ENCODE measurements at regions not wholly inside any gene's neighbourhood (a gene's known extent, or its start where the extent isn't known, plus 50 kb on each side); places are given as distances from the start of the nearest gene placed in this dataset.

DNA sequence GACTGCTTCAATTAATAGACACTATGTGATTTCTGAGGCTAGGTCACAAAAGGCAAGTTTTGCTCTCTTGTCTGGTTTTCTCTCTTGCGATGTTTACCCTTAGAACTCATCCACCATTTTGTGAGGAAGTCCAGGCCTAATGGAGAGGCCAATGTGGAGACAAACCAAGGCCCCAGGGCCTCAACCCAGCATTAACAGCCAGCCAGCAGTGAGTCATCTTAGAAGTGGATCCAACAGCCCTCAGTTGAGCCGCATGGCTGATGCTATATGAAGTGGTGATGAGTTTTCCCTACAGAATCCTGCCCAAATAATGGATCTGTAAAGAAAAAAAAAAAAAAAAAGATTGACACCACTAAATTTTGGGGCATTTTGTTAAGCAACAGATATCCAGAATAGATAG lies 95.1 kb downstream of the DNTTIP2 start:
- Histone ChIP-seq H3K9me3 (ENCODE audit: control insufficient read depth, insufficient read depth, low read length) (peaks cover 3% of the 10 kb centered on the region), H3K27me3 (ENCODE audit: control insufficient read depth, insufficient read depth, low read length) (no peaks in the 10 kb centered on the region), H3K36me3 (ENCODE audit: control insufficient read depth, insufficient read depth, low read length) (no peaks in the 10 kb centered on the region), H3K4me1 (ENCODE audit: control insufficient read depth, insufficient read depth, low read length) (no peaks in the 10 kb centered on the region), H3K27ac (ENCODE audit: low read length) (no peak overlapping the region), H3K4me3 (ENCODE audit: low read length) (no peak overlapping the region)
- no peak overlapping the region for H3K4me3 Mint-ChIP-seq
- WGBS (ENCODE audit: insufficient coverage), result 90% methylated on average over 2 of the region's 2 CpGs
- no peak for TF ChIP-seq CTCF (IDR thresholded peaks at IDR 0.05)
- no peaks in the 10 kb centered on the region for H3K27me3 Mint-ChIP-seq (ENCODE audit: low read depth in 2 of 2)
- no peak overlapping the region for H3K27ac Mint-ChIP-seq
- DNase-seq (no peak), ATAC-seq (no peak)
- H3K4me1 Mint-ChIP-seq, result peaks cover 0 to 5% of the 10 kb centered on the region in 2 donors
- intact Hi-C loops (cut with micrococcal nuclease), result no loop called here
- peaks cover 0 to 2% of the 10 kb centered on the region in 2 donors for H3K9me3 Mint-ChIP-seq
- peaks cover 3% of the 10 kb centered on the region for H3K36me3 Mint-ChIP-seq

- Histone ChIP-seq H3K4me1 (ENCODE audit: control insufficient read depth, insufficient read depth, low read length) (no peaks in the 10 kb centered on the region), H3K4me3 (ENCODE audit: low read length) (no peak overlapping the region), H3K27me3 (ENCODE audit: control insufficient read depth, insufficient read depth, low read length) (no peaks in the 10 kb centered on the region), H3K36me3 (ENCODE audit: control insufficient read depth, insufficient read depth, low read length) (no peaks in the 10 kb centered on the region), H3K9me3 (ENCODE audit: control insufficient read depth, insufficient read depth, low read length) (no peaks in the 10 kb centered on the region), H3K27ac (ENCODE audit: low read length) (no peak overlapping the region)
- intact Hi-C loops (cut with micrococcal nuclease), result no loop called here
- H3K27ac Mint-ChIP-seq, result no peak overlapping the region
- peaks cover 0 to 2% of the 10 kb centered on the region in 2 donors for H3K4me1 Mint-ChIP-seq
- no peak for TF ChIP-seq CTCF (IDR thresholded peaks at IDR 0.05)
- ATAC-seq (no peak), DNase-seq (no peak)
- H3K27me3 Mint-ChIP-seq (ENCODE audit: low read depth in 2 of 2), result no peaks in the 10 kb centered on the region
- no peak overlapping the region for H3K4me3 Mint-ChIP-seq
- H3K9me3 Mint-ChIP-seq, result no peaks in the 10 kb centered on the region
- no peaks in the 10 kb centered on the region for H3K36me3 Mint-ChIP-seq
- 97% methylated on average over 4 of the region's 4 CpGs for WGBS (ENCODE audit: insufficient coverage)
Measured at GRCh38 chr1:93779540-93780165, 98.0 kb upstream of the BCAR3 start.

DNA sequence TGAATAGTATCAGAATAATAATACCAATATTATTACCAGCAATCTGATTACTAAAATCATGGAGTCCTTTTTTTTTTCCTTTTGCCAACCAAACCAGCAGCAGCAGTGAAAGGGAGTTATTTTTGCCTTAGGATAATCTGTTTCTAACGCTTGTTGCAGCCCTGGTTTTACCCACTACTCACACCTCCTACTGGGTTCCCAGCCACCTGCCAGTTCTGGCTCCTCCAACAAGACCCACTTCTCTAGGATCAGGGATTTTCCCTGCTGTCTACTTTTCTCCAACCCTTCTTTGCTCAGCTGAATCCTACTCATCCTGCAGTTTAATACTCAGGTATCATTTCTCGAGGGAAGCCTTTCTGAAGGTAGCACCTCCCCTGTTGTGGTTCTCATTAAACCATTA lies 96.8 kb upstream of the BCAR3 start:
- intact Hi-C loops (cut with micrococcal nuclease), result no loop called here
- DNase-seq (no peak), ATAC-seq (no peak)
- H3K36me3 ChIP-seq (ENCODE audit: control insufficient read depth, insufficient read depth, low read length), result no peaks in the 10 kb centered on the region
- Mint-ChIP-seq H3K4me1 (no peaks in the 10 kb centered on the region), H3K27ac (no peak overlapping the region), H3K27me3 (ENCODE audit: low read depth in 2 of 2) (peaks cover 0 to 6% of the 10 kb centered on the region in 2 donors), H3K4me3 (no peak overlapping the region), H3K9me3 (no peaks in the 10 kb centered on the region), H3K36me3 (no peaks in the 10 kb centered on the region)
- H3K4me3 ChIP-seq (ENCODE audit: low read length), result no peak overlapping the region
- H3K9me3 ChIP-seq (ENCODE audit: control insufficient read depth, insufficient read depth, low read length), result no peaks in the 10 kb centered on the region
- TF ChIP-seq CTCF (IDR thresholded peaks at IDR 0.05), result no peak
- WGBS (ENCODE audit: insufficient coverage), result 90% methylated on average over 2 of the region's 2 CpGs
- H3K4me1 ChIP-seq (ENCODE audit: control insufficient read depth, insufficient read depth, low read length), result no peaks in the 10 kb centered on the region
- H3K27ac ChIP-seq (ENCODE audit: low read length), result no peak overlapping the region
- no peaks in the 10 kb centered on the region for H3K27me3 ChIP-seq (ENCODE audit: control insufficient read depth, insufficient read depth, low read length)

DNA sequence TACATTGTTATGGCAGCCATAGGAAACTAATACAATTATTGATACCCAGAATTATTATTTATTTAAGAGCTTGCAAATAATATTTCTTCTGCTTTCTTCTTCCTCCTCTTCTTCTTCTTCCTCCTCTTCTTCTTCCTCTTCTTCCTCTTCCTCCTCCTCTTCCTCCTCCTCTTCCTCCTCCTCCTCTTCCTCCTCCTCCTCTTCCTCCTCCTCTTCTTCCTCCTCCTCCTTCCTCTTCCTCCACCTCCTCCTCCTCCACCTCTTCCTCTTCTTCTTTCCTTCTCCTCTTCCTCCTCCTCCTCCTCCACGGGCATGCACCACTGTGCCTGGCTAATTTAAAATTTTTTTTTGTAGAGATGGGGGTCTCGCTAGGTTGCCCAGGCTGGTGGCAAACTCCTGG lies 95.6 kb upstream of the BCAR3 start:
- no peaks in the 10 kb centered on the region for H3K36me3 ChIP-seq (ENCODE audit: control insufficient read depth, insufficient read depth, low read length)
- no peak for ATAC-seq

More for the DNA sequence above, 95.6 kb upstream of the BCAR3 start:
- no peaks in the 10 kb centered on the region for H3K4me1 Mint-ChIP-seq
- no peak for DNase-seq
- no peak overlapping the region for H3K27ac Mint-ChIP-seq
- H3K27ac ChIP-seq (ENCODE audit: low read length), result no peak overlapping the region
- no peak for TF ChIP-seq CTCF (IDR thresholded peaks at IDR 0.05)
- no peaks in the 10 kb centered on the region for H3K36me3 Mint-ChIP-seq
- intact Hi-C loops (cut with micrococcal nuclease), result no loop called here
- no peak overlapping the region for H3K4me3 ChIP-seq (ENCODE audit: low read length)
- H3K4me3 Mint-ChIP-seq, result no peak overlapping the region
- no peaks in the 10 kb centered on the region for H3K9me3 ChIP-seq (ENCODE audit: control insufficient read depth, insufficient read depth, low read length)
- no peaks in the 10 kb centered on the region for H3K27me3 ChIP-seq (ENCODE audit: control insufficient read depth, insufficient read depth, low read length)
- H3K9me3 Mint-ChIP-seq, result no peaks in the 10 kb centered on the region
- H3K4me1 ChIP-seq (ENCODE audit: control insufficient read depth, insufficient read depth, low read length), result no peaks in the 10 kb centered on the region
- H3K27me3 Mint-ChIP-seq (ENCODE audit: low read depth in 2 of 2), result peaks cover 0 to 6% of the 10 kb centered on the region in 2 donors
- 93% methylated on average over 2 of the region's 2 CpGs for WGBS (ENCODE audit: insufficient coverage)

All from natural killer cell (primary cell).